ENCODE measurements at regions not wholly inside any gene's neighbourhood (a gene's known extent, or its start where the extent isn't known, plus 50 kb on each side); places are given as distances from the start of the nearest gene placed in this dataset.
A peak's percentile ranks its signal among the peaks of the same experiment; 100 is the strongest.

GRCh38 chr6:16078064-16078463 is 50.8 kb upstream of the MYLIP start:
- no peak for DNase-seq

- no peak for DNase-seq
Observed at GRCh38 chr6:16069671-16070070, 59.2 kb upstream of the MYLIP start.

DNA sequence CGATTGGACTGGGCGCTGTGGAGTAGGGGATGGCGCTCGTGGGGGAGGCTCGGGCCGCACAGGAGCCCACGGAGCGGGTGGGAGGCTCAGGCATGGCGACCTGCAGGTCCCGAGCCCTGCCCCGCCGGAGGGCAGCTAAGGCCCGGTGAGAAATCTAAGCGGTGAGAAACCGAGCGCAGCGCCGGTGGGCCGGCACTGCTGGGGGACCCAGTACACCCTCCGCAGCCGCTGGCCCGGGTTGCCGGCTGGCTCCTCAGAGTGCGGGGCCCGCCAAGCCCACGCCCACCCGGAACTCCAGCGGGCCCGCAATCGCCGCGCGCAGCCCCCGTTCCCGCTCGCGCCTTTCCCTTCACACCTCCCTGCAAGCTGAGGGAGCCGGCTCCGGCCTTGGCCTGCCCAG is 59.7 kb upstream of the MYLIP start:
- DNase-seq: no peak

DNA sequence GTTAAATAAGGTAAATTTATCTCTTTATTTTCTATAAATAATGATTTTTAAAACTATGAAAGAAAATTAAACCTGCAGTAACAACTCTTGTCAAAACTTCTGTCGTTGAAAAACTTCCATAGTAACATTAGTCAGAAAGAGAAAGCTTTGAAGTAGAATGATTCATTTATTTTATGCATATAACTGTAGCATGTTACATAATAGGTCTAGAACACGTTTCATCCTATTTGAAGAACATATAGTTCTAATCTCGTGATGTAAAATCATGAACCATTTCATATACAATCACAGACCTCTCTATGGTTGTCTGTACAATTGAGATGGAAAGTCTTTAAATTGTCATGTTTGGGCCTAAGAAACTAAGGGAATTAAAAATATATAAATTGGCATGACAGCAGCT is 61.3 kb upstream of the MYLIP start:
- no peak for DNase-seq

GRCh38 chr6:16064671-16065072 is 64.2 kb upstream of the MYLIP start:
- DNase-seq: peak; percentile 80 to 88

- DNase-seq: no peak
Observed at GRCh38 chr6:16063580-16063979, 65.3 kb upstream of the MYLIP start.

DNA sequence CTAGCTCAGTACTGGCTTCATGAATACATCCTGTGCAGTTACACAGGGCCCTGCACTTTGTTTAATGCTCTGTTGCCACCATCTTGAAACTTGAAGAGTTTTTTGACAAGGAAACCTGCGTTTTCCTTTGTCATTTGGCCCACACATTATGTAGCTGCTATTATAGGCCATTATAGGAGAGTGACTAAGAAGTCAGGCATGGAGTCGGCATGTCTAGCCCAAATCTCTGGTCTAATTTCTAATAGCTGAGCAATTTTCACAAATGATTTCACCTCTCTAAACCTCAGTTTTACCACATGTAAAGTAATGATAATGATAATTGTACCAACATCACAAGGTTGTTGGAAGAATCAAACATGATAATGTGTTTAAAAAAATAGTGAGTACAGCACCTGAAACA is 67.1 kb upstream of the MYLIP start:
- DNase-seq: no peak

- DNase-seq: no peak
Observed at GRCh38 chr6:16060039-16060438, 68.8 kb upstream of the MYLIP start.

DNA sequence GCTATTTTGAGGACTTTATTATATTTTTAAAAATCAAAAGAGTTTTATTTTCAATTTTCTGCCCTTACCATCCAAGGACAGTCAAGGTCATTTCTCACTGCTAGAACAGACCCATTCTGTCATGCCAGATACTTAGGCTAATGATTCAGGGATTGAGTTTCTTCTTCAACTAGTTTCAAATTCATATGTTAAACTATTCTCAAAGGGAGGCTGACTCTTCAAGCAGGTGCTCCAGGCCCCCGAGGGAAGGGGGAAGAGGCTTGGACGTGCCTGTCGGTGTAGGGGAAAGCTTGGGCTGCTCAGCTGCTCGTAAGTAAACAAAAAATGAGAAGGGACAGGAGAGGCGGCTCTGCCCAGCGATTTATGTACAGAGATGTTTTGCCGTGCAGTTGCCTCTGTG is 69.4 kb upstream of the MYLIP start:
- peak in 1 of 2 experiments; percentile 46 for DNase-seq

GRCh38 chr6:16058929-16059345 is 69.9 kb upstream of the MYLIP start:
- no peak for DNase-seq

GRCh38 chr6:16058201-16058928 is 70.5 kb upstream of the MYLIP start:
- peak in 1 of 2 experiments; percentile 28 for DNase-seq

- no peak for DNase-seq
Observed at GRCh38 chr6:16057446-16057845, 71.4 kb upstream of the MYLIP start.

- no peak for DNase-seq
Observed at GRCh38 chr6:16056263-16056870, 72.5 kb upstream of the MYLIP start.

GRCh38 chr6:16055852-16056251 is 73.0 kb upstream of the MYLIP start:
- no peak for DNase-seq

DNA sequence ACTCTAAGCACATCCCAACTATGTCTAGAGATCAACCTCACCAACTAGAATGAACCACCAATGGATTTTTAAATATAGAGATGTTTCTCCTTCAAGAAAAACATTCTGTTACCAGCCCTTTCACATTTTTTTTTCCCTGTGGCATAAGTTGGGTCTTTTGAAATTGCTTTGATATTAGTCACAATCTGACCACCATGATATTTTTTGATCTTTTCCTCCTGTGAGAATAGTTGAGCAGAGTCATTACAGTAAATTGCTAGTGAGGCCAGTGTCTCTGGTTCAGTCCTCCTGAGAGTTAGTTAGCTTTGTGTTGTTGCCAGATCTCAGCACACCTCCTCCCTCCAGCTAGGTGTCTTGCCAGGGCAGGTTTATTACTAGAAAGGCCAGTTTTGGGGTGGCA is 79.7 kb upstream of the MYLIP start:
- no peak for DNase-seq

DNA sequence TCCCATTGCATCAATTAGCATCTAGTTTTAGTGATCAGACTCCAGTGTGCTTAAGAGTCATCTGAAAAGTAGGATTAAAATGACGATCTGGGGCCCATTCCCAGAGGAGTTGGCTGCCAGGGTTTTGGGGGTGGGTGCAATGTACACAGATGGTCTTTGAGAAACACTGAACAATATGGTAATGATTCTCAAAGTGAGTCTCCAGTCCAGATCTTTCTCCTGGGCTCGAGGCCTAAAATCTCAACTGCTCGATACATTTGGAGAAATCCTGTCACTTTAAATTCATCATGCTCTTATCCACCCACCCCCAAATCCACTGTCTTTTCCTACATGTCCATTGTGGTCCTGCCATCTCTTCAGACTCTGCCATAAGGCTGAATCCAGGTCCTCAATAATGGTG is 80.7 kb upstream of the MYLIP start:
- DNase-seq: peak in 1 of 2 experiments; percentile 30

GRCh38 chr6:16047435-16047990 is 81.4 kb upstream of the MYLIP start:
- no peak for DNase-seq

DNA sequence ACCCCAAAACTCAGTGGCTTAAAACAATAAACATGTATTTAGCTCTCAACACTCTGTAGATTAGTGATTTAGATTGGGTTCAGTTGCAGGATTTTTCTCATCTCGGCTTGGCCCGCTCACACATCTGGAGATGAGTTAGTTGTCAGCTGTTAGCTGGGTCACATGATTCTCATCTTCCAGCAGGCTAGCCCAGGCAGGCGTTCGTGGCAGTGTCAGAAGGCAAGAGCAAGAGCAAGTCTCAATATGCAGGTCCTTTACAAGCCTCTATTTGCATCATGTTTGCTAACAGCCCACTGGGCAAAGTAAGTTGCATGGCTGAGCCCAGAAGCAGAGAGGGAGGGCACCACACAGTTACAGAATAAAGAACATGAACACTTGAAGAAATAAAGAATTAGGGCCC is 83.6 kb upstream of the MYLIP start:
- DNase-seq: no peak

- no peak for DNase-seq
Observed at GRCh38 chr6:16044211-16044643, 84.7 kb upstream of the MYLIP start.

DNA sequence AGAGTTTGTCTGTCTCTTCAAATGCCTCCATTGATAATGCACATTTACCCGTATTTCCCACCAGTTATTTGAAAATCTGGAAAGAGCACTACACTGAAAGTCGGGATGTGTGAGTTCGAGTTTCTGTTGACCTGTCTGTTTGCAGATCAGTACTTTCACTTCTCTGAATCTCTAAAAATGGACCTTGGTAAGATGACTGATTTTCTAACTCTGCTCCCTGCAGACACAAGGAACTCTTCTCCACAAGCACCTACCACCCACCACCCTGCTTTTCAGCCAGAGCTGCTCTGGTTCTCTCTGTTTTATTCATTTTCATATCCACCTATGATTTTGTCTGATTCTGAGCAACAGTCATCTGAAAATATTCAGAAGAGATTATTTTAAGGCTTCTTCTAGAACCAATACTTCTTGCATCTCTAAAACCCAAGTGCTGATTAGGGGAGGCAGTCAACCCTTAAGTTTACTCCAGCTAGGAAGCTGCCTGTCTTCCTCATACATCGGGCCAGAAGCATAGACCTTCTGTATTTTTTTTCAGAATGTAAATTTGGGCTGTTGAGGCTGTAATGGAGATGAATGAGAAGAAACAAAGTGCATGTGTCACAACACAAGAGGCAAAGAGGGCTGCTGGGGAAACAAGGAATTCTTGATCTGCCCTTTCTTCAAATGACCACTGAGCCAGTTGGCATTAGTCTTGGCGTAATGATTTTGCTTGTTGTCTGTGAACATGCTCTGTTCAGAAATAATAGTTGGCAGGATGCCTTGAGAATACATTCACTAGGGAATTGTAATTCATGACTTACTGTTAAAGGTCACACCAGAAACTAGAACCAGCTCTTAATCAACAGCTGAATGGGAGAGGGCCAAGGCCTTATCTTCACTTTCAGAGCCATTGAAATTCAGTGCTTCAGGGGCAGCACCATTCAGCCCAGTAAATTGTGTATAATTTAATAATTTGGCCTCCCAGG is 85.4 kb upstream of the MYLIP start:
- DNase-seq: no peak

DNA sequence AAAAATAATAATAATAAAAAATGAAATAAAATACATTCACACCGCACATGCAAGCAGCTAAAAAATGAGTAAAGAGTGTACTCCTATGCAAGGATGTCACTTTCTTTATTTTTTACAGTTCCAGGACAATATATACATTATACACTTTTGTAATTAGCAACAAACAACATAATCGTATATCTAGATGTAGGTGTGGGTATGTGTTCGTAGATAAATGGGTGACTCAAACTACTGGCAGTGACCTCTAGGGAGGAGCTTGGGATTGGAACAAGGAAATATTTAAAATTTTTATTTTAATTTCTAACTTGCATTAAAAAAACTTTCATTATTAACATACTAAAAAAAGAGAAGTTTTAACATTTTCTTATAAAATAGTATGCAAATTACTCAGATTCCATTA is 86.1 kb upstream of the MYLIP start:
- no peak for DNase-seq

- no peak for DNase-seq
Observed at GRCh38 chr6:16041327-16041726, 87.6 kb upstream of the MYLIP start.

- DNase-seq: no peak
Observed at GRCh38 chr6:16040628-16040974, 88.3 kb upstream of the MYLIP start.
